ENCODE measurements at regions not wholly inside any gene's neighbourhood (a gene's known extent, or its start where the extent isn't known, plus 50 kb on each side); places are given as distances from the start of the nearest gene placed in this dataset.
"Not testable (repeated sequence)": the region's sequence is repeated elsewhere in the genome, so short reads cannot be mapped to it uniquely, and the experiment has no call there.

DNA sequence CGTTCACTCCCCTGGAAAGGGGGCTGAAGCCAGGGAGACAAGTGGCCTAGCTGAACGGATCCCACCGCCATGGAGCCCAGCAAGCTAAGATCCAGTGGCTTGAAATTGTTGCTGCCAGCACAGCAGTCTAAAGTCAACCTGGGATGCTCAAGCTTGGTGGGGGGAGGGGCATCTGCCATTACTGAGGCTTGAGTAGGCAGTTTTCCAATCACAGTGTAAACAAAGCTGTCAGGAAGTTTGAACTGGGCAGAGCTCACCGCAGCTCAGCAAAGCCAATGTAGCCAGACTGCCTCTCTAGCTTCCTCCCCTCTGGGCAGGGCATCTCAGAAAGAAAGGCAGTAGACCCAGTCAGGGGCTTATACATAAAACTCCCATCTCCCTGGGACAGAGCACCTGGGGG, 470.0 kb upstream of the DIAPH2 start:
- not testable (repeated sequence) for ATAC-seq

DNA sequence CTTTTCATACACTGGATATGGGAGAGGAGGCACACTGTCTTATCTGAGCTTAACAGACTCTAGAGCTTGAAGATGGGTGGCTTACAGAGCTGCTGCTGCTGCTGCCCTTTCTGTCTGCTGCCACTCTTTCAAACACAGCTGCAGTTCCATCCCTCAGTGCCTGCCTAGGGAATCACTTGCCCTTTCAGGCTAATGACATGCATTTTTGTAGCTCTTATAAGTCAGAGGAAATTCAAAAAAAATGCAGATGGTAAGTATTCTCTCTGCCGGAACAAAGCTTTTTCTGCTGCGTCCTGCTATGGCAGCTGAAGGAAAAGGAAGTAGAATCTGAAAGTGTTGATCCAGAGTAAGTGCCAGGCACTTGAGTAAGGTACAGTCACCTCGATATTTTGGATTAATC, 460.4 kb upstream of the DIAPH2 start:
- TF ChIP-seq ZNF8 (CRISPR knock-in tag; IDR thresholded peaks at IDR 0.05), result no peak
- TF ChIP-seq, protein P1, sequence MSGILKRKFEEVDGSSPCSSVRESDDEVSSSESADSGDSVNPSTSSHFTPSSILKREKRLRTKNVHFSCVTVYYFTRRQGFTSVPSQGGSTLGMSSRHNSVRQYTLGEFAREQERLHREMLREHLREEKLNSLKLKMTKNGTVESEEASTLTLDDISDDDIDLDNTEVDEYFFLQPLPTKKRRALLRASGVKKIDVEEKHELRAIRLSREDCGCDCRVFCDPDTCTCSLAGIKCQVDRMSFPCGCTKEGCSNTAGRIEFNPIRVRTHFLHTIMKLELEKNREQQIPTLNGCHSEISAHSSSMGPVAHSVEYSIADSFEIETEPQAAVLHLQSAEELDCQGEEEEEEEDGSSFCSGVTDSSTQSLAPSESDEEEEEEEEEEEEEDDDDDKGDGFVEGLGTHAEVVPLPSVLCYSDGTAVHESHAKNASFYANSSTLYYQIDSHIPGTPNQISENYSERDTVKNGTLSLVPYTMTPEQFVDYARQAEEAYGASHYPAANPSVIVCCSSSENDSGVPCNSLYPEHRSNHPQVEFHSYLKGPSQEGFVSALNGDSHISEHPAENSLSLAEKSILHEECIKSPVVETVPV (CRISPR knock-in tag; IDR thresholded peaks at IDR 0.05), result no peak
- ATAC-seq, result no peak

DNA sequence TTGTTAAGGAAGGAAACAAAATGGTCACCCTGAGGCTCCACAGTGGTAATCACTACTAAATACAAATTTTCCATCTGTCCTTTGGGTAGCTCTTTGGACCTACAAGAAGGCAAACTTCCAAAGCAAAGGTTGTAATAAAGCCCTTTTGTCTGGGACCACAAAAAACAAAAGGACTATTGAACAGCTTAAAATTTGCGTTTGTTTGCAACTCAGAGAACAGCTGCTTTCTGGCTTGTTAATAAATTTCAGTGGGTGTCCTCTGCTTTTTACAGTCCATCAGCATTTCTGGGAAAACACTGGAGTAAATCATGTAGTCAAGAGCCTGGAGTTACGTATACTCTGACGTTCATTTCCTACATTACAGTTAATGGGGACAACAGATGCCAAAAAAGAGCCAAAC, 439.7 kb upstream of the DIAPH2 start:
- ATAC-seq, result no peak
- TF ChIP-seq SNAI2 (CRISPR knock-in tag; IDR thresholded peaks at IDR 0.05) (no peak), ZNF70 (CRISPR knock-in tag; IDR thresholded peaks at IDR 0.05) (no peak), ZFP3 (CRISPR knock-in tag; IDR thresholded peaks at IDR 0.05) (no peak), PPARA (CRISPR knock-in tag; IDR thresholded peaks at IDR 0.05; ENCODE audit: borderline replicate concordance) (no peak), ISL1 (CRISPR knock-in tag; IDR thresholded peaks at IDR 0.05) (no peak), BACH2 (CRISPR knock-in tag; IDR thresholded peaks at IDR 0.05; ENCODE audit: borderline replicate concordance) (no peak), OSR1 (CRISPR knock-in tag; IDR thresholded peaks at IDR 0.05) (no peak)
- TF ChIP-seq, protein P1 (CRISPR knock-in tag; IDR thresholded peaks at IDR 0.05), result no peak
- TF ChIP-seq, protein P2, sequence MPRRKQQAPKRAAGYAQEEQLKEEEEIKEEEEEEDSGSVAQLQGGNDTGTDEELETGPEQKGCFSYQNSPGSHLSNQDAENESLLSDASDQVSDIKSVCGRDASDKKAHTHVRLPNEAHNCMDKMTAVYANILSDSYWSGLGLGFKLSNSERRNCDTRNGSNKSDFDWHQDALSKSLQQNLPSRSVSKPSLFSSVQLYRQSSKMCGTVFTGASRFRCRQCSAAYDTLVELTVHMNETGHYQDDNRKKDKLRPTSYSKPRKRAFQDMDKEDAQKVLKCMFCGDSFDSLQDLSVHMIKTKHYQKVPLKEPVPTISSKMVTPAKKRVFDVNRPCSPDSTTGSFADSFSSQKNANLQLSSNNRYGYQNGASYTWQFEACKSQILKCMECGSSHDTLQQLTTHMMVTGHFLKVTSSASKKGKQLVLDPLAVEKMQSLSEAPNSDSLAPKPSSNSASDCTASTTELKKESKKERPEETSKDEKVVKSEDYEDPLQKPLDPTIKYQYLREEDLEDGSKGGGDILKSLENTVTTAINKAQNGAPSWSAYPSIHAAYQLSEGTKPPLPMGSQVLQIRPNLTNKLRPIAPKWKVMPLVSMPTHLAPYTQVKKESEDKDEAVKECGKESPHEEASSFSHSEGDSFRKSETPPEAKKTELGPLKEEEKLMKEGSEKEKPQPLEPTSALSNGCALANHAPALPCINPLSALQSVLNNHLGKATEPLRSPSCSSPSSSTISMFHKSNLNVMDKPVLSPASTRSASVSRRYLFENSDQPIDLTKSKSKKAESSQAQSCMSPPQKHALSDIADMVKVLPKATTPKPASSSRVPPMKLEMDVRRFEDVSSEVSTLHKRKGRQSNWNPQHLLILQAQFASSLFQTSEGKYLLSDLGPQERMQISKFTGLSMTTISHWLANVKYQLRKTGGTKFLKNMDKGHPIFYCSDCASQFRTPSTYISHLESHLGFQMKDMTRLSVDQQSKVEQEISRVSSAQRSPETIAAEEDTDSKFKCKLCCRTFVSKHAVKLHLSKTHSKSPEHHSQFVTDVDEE (CRISPR knock-in tag; IDR thresholded peaks at IDR 0.05), result no peak

DNA sequence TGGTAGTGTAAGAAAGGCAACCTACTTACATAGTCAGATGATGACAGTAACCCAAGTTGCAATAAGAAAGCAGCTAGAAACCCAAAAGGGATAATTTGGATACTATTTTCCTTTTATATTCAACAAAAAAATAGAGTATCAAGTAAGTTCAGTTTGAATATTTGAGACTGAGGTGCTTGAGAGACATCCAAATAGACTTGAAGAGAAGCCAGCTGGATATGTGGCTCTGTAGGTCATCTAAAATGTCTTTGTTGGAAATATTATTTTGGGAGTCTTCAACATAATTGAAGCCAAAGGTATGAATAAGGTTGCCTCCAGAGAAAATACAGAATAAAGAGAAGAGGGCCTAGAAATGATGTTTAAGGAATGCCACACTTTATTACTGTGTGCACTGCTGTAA, 438.2 kb upstream of the DIAPH2 start:
- TF ChIP-seq TOX (CRISPR knock-in tag; IDR thresholded peaks at IDR 0.05; ENCODE audit: borderline replicate concordance) (no peak), ZNF8 (CRISPR knock-in tag; IDR thresholded peaks at IDR 0.05) (no peak), BACH2 (CRISPR knock-in tag; IDR thresholded peaks at IDR 0.05; ENCODE audit: borderline replicate concordance) (no peak), ARNTL (CRISPR knock-in tag; IDR thresholded peaks at IDR 0.05; ENCODE audit: borderline replicate concordance, low read depth) (no peak), ZFP30 (CRISPR knock-in tag; IDR thresholded peaks at IDR 0.05) (no peak), ZC3H10 (CRISPR knock-in tag; IDR thresholded peaks at IDR 0.05) (no peak), TCF4 (CRISPR knock-in tag; IDR thresholded peaks at IDR 0.05; ENCODE audit: borderline replicate concordance) (no peak), OSR1 (CRISPR knock-in tag; IDR thresholded peaks at IDR 0.05) (no peak), SNAI2 (CRISPR knock-in tag; IDR thresholded peaks at IDR 0.05) (no peak), GLIS3 (CRISPR knock-in tag; IDR thresholded peaks at IDR 0.05) (no peak), ESRRG (CRISPR knock-in tag; IDR thresholded peaks at IDR 0.05) (no peak), ZNF70 (CRISPR knock-in tag; IDR thresholded peaks at IDR 0.05) (no peak), PPARA (CRISPR knock-in tag; IDR thresholded peaks at IDR 0.05; ENCODE audit: borderline replicate concordance) (no peak)
- TF ChIP-seq, protein P3, sequence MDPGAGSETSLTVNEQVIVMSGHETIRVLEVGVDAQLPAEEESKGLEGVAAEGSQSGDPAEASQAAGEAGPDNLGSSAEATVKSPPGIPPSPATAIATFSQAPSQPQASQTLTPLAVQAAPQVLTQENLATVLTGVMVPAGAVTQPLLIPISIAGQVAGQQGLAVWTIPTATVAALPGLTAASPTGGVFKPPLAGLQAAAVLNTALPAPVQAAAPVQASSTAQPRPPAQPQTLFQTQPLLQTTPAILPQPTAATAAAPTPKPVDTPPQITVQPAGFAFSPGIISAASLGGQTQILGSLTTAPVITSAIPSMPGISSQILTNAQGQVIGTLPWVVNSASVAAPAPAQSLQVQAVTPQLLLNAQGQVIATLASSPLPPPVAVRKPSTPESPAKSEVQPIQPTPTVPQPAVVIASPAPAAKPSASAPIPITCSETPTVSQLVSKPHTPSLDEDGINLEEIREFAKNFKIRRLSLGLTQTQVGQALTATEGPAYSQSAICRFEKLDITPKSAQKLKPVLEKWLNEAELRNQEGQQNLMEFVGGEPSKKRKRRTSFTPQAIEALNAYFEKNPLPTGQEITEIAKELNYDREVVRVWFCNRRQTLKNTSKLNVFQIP (CRISPR knock-in tag; IDR thresholded peaks at IDR 0.05; ENCODE audit: borderline replicate concordance, low read depth), result no peak
- TF ChIP-seq, protein P4, sequence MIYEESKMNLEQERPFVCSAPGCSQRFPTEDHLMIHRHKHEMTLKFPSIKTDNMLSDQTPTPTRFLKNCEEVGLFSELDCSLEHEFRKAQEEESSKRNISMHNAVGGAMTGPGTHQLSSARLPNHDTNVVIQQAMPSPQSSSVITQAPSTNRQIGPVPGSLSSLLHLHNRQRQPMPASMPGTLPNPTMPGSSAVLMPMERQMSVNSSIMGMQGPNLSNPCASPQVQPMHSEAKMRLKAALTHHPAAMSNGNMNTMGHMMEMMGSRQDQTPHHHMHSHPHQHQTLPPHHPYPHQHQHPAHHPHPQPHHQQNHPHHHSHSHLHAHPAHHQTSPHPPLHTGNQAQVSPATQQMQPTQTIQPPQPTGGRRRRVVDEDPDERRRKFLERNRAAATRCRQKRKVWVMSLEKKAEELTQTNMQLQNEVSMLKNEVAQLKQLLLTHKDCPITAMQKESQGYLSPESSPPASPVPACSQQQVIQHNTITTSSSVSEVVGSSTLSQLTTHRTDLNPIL (CRISPR knock-in tag; IDR thresholded peaks at IDR 0.05; ENCODE audit: low read depth), result no peak
- TF ChIP-seq, protein P5, sequence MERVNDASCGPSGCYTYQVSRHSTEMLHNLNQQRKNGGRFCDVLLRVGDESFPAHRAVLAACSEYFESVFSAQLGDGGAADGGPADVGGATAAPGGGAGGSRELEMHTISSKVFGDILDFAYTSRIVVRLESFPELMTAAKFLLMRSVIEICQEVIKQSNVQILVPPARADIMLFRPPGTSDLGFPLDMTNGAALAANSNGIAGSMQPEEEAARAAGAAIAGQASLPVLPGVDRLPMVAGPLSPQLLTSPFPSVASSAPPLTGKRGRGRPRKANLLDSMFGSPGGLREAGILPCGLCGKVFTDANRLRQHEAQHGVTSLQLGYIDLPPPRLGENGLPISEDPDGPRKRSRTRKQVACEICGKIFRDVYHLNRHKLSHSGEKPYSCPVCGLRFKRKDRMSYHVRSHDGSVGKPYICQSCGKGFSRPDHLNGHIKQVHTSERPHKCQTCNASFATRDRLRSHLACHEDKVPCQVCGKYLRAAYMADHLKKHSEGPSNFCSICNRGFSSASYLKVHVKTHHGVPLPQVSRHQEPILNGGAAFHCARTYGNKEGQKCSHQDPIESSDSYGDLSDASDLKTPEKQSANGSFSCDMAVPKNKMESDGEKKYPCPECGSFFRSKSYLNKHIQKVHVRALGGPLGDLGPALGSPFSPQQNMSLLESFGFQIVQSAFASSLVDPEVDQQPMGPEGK (CRISPR knock-in tag; IDR thresholded peaks at IDR 0.05; ENCODE audit: borderline replicate concordance), result no peak
- TF ChIP-seq, protein P1 (CRISPR knock-in tag; IDR thresholded peaks at IDR 0.05), result no peak
- no peak for ATAC-seq

Measured in SK-N-SH treated with all-trans-retinoic acid at 6 μM for 48 hours (cell line).